NB4 (cell line): ENCODE measurements at regions not wholly inside any gene's neighbourhood (a gene's known extent, or its start where the extent isn't known, plus 50 kb on each side); places are given as distances from the start of the nearest gene placed in this dataset.

Experiments
- POLR2A ChIP-seq: IDR thresholded peaks from 2 replicates; pipeline ENCODE4 v1.6.1; 2011; ENCODE audit warnings: mild to moderate bottlenecking; ENCODE audit not compliant: insufficient read length; ENCODE audit errors: extremely low read depth
- TF ChIP-seq, protein P1 (sequence below): IDR thresholded peaks from one replicate; pipeline ENCODE4 v1.5.1; 2012; ENCODE audit warnings: low read depth, low read length

- TF ChIP-seq POLR2A, result no peak
- TF ChIP-seq, protein P1, sequence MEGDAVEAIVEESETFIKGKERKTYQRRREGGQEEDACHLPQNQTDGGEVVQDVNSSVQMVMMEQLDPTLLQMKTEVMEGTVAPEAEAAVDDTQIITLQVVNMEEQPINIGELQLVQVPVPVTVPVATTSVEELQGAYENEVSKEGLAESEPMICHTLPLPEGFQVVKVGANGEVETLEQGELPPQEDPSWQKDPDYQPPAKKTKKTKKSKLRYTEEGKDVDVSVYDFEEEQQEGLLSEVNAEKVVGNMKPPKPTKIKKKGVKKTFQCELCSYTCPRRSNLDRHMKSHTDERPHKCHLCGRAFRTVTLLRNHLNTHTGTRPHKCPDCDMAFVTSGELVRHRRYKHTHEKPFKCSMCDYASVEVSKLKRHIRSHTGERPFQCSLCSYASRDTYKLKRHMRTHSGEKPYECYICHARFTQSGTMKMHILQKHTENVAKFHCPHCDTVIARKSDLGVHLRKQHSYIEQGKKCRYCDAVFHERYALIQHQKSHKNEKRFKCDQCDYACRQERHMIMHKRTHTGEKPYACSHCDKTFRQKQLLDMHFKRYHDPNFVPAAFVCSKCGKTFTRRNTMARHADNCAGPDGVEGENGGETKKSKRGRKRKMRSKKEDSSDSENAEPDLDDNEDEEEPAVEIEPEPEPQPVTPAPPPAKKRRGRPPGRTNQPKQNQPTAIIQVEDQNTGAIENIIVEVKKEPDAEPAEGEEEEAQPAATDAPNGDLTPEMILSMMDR, result no peak
Measured at GRCh38 chr13:55649485-55649884, 1491.2 kb upstream of the PRR20A start.
